Endothelial cell of umbilical vein (primary cell): ENCODE measurements at regions not wholly inside any gene's neighbourhood (a gene's known extent, or its start where the extent isn't known, plus 50 kb on each side); places are given as distances from the start of the nearest gene placed in this dataset.

Source experiments
- BruUV-seq: library from RNA; stranded (reverse); fragments of 400-500 nt; replicated peaks from 2 replicates; lab custom pipeline; 2021; lab: Mats Ljungman, UMichigan
- CTCF ChIA-PET: fragments of 300-600, 350-600 bp; sonication (Branson Sonifier 250); formaldehyde crosslinking; loops from one replicate; lab custom pipeline; 2021; ENCODE audit warnings: antibody characterized with exemption, inconsistent platforms; lab: Charles Lee
- POLR2A ChIA-PET: fragments of 300-600, 350-600 bp; sonication (Branson Sonifier 250); formaldehyde crosslinking; loops from one replicate; lab custom pipeline; 2021; ENCODE audit warnings: antibody characterized with exemption, inconsistent platforms; lab: Charles Lee
- DNase-seq: peaks from one replicate; pipeline ENCODE4 v3.0.0-alpha.2; 2011; ENCODE audit warnings: low read depth, low spot score
- FAIRE-seq: peaks from 2 replicates; lab custom pipeline; 2011; peaks lifted over from hg19 to GRCh38; lab: Jason Lieb, UNC
- H2AFZ ChIP-seq: 2 replicates; pipeline ENCODE4 v1.6.0; 2012; ENCODE audit warnings: low read depth, low read length, control low read depth, inconsistent platforms
- H3K27ac ChIP-seq: 2 replicates; pipeline ENCODE4 v1.5.1; 2011; ENCODE audit warnings: low read depth, mild to moderate bottlenecking, control low read depth, low read length, moderate library complexity; ENCODE audit not compliant: insufficient read depth
- H3K27me3 ChIP-seq, 2 experiments: 2 replicates each; pipeline versions ENCODE4 v1.6.0 to v1.6.1; 2011; ENCODE audit warnings: low read length in 2 of 2, mixed read lengths in 1 of 2; ENCODE audit not compliant: control insufficient read depth in 2 of 2, insufficient read depth in 2 of 2
- H3K36me3 ChIP-seq, 2 experiments: 2 replicates in 1 of 2; 3 replicates in 1 of 2; pipeline ENCODE4 v1.5.1; 2011; ENCODE audit warnings: low read length in 2 of 2, mild to moderate bottlenecking in 1 of 2, moderate library complexity in 1 of 2; ENCODE audit not compliant: control insufficient read depth in 2 of 2, insufficient read depth in 2 of 2; ENCODE audit errors: extremely low read depth in 1 of 2
- H3K4me1 ChIP-seq: 3 replicates; pipeline ENCODE4 v1.5.1; 2011; ENCODE audit warnings: mild to moderate bottlenecking, low read length; ENCODE audit not compliant: control insufficient read depth, insufficient read depth; ENCODE audit errors: extremely low read depth
- H3K4me2 ChIP-seq: 2 replicates; pipeline ENCODE4 v1.6.1; 2011; ENCODE audit warnings: low read length, control low read depth, mixed read lengths; ENCODE audit not compliant: insufficient read depth
- H3K4me3 ChIP-seq, 3 experiments: fragments of 200-600 bp in 1 of 3; sonication (generic), shearing (Covaris generic) in 1 of 3; replicated peaks in 1 of 3; 2 replicates each; pipeline ENCODE4 v1.5.1; 2011 to 2016; ENCODE audit warnings: control low read depth in 3 of 3, low read length in 3 of 3, mild to moderate bottlenecking in 2 of 3, inconsistent platforms in 1 of 3, low read depth in 1 of 3, moderate library complexity in 1 of 3; ENCODE audit not compliant: insufficient read depth in 1 of 3
- H3K79me2 ChIP-seq: 2 replicates; pipeline ENCODE4 v1.6.0; 2012; ENCODE audit warnings: low read length, inconsistent platforms; ENCODE audit not compliant: control insufficient read depth, insufficient read depth
- H3K9ac ChIP-seq: replicated peaks from 2 replicates; pipeline ENCODE3; 2011; ENCODE audit warnings: low read length, control low read depth; ENCODE audit not compliant: insufficient read depth; ENCODE audit errors: extremely low read depth
- H3K9me1 ChIP-seq: replicated peaks from 3 replicates; pipeline ENCODE4 v1.6.0; 2011; ENCODE audit warnings: mild to moderate bottlenecking, low read length; ENCODE audit not compliant: control insufficient read depth, insufficient read depth; ENCODE audit errors: extremely low read depth
- H3K9me3 ChIP-seq: replicated peaks from 2 replicates; pipeline ENCODE4 v1.5.1; 2012; ENCODE audit warnings: low read length, inconsistent platforms; ENCODE audit not compliant: control insufficient read depth, insufficient read depth
- H4K20me1 ChIP-seq: replicated peaks from 2 replicates; pipeline ENCODE3; 2011; ENCODE audit warnings: mild to moderate bottlenecking, low read length; ENCODE audit not compliant: control insufficient read depth, insufficient read depth; ENCODE audit errors: extremely low read depth
- EZH2 ChIP-seq: IDR thresholded peaks from 2 replicates; pipeline ENCODE4 v1.6.1; 2012; ENCODE audit warnings: borderline replicate concordance, low read depth, mild to moderate bottlenecking, moderate library complexity, low read length, inconsistent platforms; ENCODE audit not compliant: severe bottlenecking
- FOS ChIP-seq: IDR thresholded peaks from 2 replicates; pipeline ENCODE4 v1.6.1; 2011; ENCODE audit warnings: mild to moderate bottlenecking, low read length, moderate library complexity, borderline replicate concordance; ENCODE audit not compliant: insufficient read depth
- GATA2 ChIP-seq: IDR thresholded peaks from 2 replicates; pipeline ENCODE4 v1.7.0; 2011; ENCODE audit warnings: low read depth, mild to moderate bottlenecking, moderate library complexity, mixed read lengths, low read length; ENCODE audit not compliant: insufficient read length, insufficient read depth
- JUN ChIP-seq: IDR thresholded peaks from 2 replicates; pipeline ENCODE4 v1.6.1; 2011; ENCODE audit warnings: borderline replicate concordance, low read depth; ENCODE audit not compliant: insufficient read length, insufficient read depth
- MYC ChIP-seq: IDR thresholded peaks from one replicate; pipeline ENCODE4 v1.6.1; 2011; ENCODE audit warnings: mild to moderate bottlenecking, low read depth, low read length
- POLR2A ChIP-seq: IDR thresholded peaks from 2 replicates; pipeline ENCODE4 v1.6.1; 2012; ENCODE audit warnings: low read depth, mild to moderate bottlenecking, control low read depth, low read length
- POLR2AphosphoS5 ChIP-seq: IDR thresholded peaks from 2 replicates; pipeline ENCODE4 v1.6.1; 2012; ENCODE audit warnings: low read depth, mild to moderate bottlenecking, control low read depth, low read length, moderate library complexity; ENCODE audit not compliant: insufficient read depth
- dilution Hi-C: fragments of 300-500 bp; cut with MboI; formaldehyde crosslinking; loops from one replicate; pipeline ENCODE4 v1.15.0; 2019; ENCODE audit warnings: low sequenced_read_pairs; ENCODE audit not compliant: extremely low pct_ligation_motif_present
- intact Hi-C: fragments of 100-400 bp; cut with micrococcal nuclease; formaldehyde crosslinking; loops from one replicate; pipeline ENCODE4 v1.10.0; 2022
- TF ChIP-seq, protein P1 (sequence below), 2 donors: IDR thresholded peaks; 1 replicate in 1 of 2; 2 replicates in 1 of 2; pipeline ENCODE4 v1.5.1; 2011; ENCODE audit warnings: low read length in 2 of 2, mild to moderate bottlenecking in 2 of 2, moderate library complexity in 2 of 2, control low read depth in 1 of 2, inconsistent platforms in 1 of 2, low read depth in 1 of 2; ENCODE audit not compliant: insufficient read depth in 1 of 2; ENCODE audit errors: extremely low read depth in 1 of 2
- TF ChIP-seq, protein P2 (sequence below): IDR thresholded peaks from 2 replicates; pipeline ENCODE4 v1.6.1; 2011; ENCODE audit not compliant: insufficient read depth, insufficient read length

DNA sequence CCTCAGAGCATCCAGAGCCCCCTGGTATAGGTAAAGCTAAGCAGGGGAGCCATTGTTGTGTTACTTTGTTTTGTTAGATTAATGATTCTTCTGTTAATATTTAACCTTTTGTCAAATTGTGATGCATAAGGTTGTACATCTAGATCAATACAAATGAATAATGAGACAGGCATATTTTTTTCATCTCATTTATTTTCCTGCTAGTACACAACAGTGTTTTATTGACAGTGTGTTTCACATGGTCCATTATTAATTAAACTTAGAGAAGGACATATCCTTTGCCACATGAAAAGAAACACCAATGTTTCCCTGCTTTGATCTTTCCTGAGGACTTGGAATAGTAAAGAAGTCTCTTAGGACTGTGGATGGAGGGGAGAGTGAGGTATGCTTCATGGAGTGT lies 543.6 kb upstream of the CFAP20DC start:
- ChIA-PET POLR2A (no interaction called here), CTCF (interaction anchor here (1.4 kb wide), 1 partner anchor 18 kb away, joined by 5 read pairs; no protein-coding TSS in a partner anchor)
- TF ChIP-seq EZH2, result no peak
- no peak for TF ChIP-seq POLR2AphosphoS5
- TF ChIP-seq MYC, result no peak
- no peak for TF ChIP-seq POLR2A
- TF ChIP-seq JUN, result no peak
- no peak for TF ChIP-seq GATA2
- no peak for TF ChIP-seq FOS
- TF ChIP-seq, protein P1, sequence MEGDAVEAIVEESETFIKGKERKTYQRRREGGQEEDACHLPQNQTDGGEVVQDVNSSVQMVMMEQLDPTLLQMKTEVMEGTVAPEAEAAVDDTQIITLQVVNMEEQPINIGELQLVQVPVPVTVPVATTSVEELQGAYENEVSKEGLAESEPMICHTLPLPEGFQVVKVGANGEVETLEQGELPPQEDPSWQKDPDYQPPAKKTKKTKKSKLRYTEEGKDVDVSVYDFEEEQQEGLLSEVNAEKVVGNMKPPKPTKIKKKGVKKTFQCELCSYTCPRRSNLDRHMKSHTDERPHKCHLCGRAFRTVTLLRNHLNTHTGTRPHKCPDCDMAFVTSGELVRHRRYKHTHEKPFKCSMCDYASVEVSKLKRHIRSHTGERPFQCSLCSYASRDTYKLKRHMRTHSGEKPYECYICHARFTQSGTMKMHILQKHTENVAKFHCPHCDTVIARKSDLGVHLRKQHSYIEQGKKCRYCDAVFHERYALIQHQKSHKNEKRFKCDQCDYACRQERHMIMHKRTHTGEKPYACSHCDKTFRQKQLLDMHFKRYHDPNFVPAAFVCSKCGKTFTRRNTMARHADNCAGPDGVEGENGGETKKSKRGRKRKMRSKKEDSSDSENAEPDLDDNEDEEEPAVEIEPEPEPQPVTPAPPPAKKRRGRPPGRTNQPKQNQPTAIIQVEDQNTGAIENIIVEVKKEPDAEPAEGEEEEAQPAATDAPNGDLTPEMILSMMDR (IDR thresholded peaks at IDR 0.05; ENCODE audit: extremely low read depth in 1 of 2, insufficient read depth in 1 of 2, low read depth in 1 of 2, low read length in 2 of 2), result no peak
- TF ChIP-seq, protein P2, sequence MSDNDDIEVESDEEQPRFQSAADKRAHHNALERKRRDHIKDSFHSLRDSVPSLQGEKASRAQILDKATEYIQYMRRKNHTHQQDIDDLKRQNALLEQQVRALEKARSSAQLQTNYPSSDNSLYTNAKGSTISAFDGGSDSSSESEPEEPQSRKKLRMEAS, result no peak
- no peak overlapping the region for H3K9ac ChIP-seq
- no peaks in the 10 kb centered on the region for H3K36me3 ChIP-seq
- FAIRE-seq (no peak), DNase-seq (no peak)
- BruUV-seq, result no TSS peak
- dilution Hi-C loops (no loop called here), intact Hi-C loops (no loop called here)
- no peaks in the 10 kb centered on the region for H4K20me1 ChIP-seq
- H3K27ac ChIP-seq, result no peak overlapping the region
- H3K4me2 ChIP-seq, result no peak overlapping the region
- H3K4me3 ChIP-seq, result no peak overlapping the region
- H3K27me3 ChIP-seq, result no peaks in the 10 kb centered on the region
- H3K9me1 ChIP-seq, result no peaks in the 10 kb centered on the region
- no peak overlapping the region for H2AFZ ChIP-seq
- no peaks in the 10 kb centered on the region for H3K4me1 ChIP-seq
- no peaks in the 10 kb centered on the region for H3K79me2 ChIP-seq
- no peaks in the 10 kb centered on the region for H3K9me3 ChIP-seq
